Tibial artery (tissue), 4 donors: ENCODE measurements at regions not wholly inside any gene's neighbourhood (a gene's known extent, or its start where the extent isn't known, plus 50 kb on each side); places are given as distances from the start of the nearest gene placed in this dataset.
A peak's percentile ranks its signal among the peaks of the same experiment; 100 is the strongest.

Experiments
- DNase-seq, 2 donors: peaks; one replicate each; pipeline ENCODE4 v3.0.0-alpha.2; 2019
- H3K27ac ChIP-seq, 2 donors: fragments of 200-600 bp; sonication (generic) in 1 of 2; 1 replicate in 1 of 2; 2 replicates in 1 of 2; pipeline ENCODE4 v1.5.1; 2018 to 2019; ENCODE audit warnings: mild to moderate bottlenecking in 1 of 2
- H3K27me3 ChIP-seq, 2 donors: fragments of 200-600 bp; sonication (generic) in 1 of 2; one replicate each; pipeline versions ENCODE4 v1.5.1 to v1.6.0; 2016 to 2019
- H3K36me3 ChIP-seq, 3 donors: fragments of 200-600 bp; sonication (generic) in 2 of 3; one replicate each; pipeline ENCODE4 v1.5.1; 2016 to 2019; ENCODE audit warnings: mild to moderate bottlenecking in 2 of 3
- H3K4me1 ChIP-seq, 4 donors: fragments of 200-600 bp; sonication (generic) in 2 of 4; 1 replicate in 3 of 4; 2 replicates in 1 of 4; pipeline ENCODE4 v1.5.1; 2016 to 2019
- H3K4me3 ChIP-seq, 2 donors: fragments of 200-600 bp; sonication (generic) in 1 of 2; 1 replicate in 1 of 2; 2 replicates in 1 of 2; pipeline ENCODE4 v1.5.1; 2018 to 2019; ENCODE audit warnings: mild to moderate bottlenecking in 2 of 2
- H3K9me3 ChIP-seq, 3 donors: fragments of 200-600 bp; sonication (generic) in 1 of 3; one replicate each; pipeline ENCODE4 v1.5.1; 2016 to 2019
- CTCF ChIP-seq, 2 experiments: fragments of 200-600 bp in 1 of 2; fragments of 450-650 bp in 1 of 2; IDR thresholded peaks; one replicate each; pipeline ENCODE4 v1.5.1; 2017 to 2019; ENCODE audit warnings: antibody characterized with exemption in 2 of 2, mild to moderate bottlenecking in 1 of 2, moderate library complexity in 1 of 2
- intact Hi-C: fragments of 100-400 bp; cut with DNase I; formaldehyde crosslinking; loops from one replicate; pipeline ENCODE4 v1.15.0; 2023; ENCODE audit warnings: low total_unique reads

GRCh38 chr14:53325176-53325806 is 172.2 kb upstream of the DDHD1 start:
- Histone ChIP-seq H3K9me3 (no peaks in the 10 kb centered on the region), H3K27me3 (no peaks in the 10 kb centered on the region), H3K4me1 (peaks cover 0 to 13% (median 0%) of the 10 kb centered on the region in 4 donors), H3K36me3 (no peaks in the 10 kb centered on the region), H3K4me3 (no peak overlapping the region), H3K27ac (no peak overlapping the region)
- intact Hi-C loops, result no loop called here
- TF ChIP-seq CTCF (IDR thresholded peaks at IDR 0.05), result no peak
- no peak for DNase-seq

GRCh38 chr14:53316504-53316903 is 163.4 kb upstream of the DDHD1 start:
- DNase-seq, result no peak
- TF ChIP-seq CTCF (IDR thresholded peaks at IDR 0.05), result no peak
- intact Hi-C loops, result no loop called here
- no peaks in the 10 kb centered on the region for H3K27me3 ChIP-seq
- peaks cover 0 to 4% (median 0%) of the 10 kb centered on the region in 3 donors for H3K9me3 ChIP-seq
- no peak overlapping the region for H3K27ac ChIP-seq
- no peaks in the 10 kb centered on the region for H3K4me1 ChIP-seq
- H3K36me3 ChIP-seq, result no peaks in the 10 kb centered on the region
- no peak overlapping the region for H3K4me3 ChIP-seq

GRCh38 chr14:53310412-53310811 is 157.3 kb upstream of the DDHD1 start:
- Histone ChIP-seq H3K9me3 (peaks cover 0 to 4% (median 0%) of the 10 kb centered on the region in 3 donors), H3K36me3 (no peaks in the 10 kb centered on the region), H3K27ac (no peak overlapping the region), H3K4me1 (peaks cover 0 to 8% (median 3%) of the 10 kb centered on the region in 4 donors), H3K27me3 (no peaks in the 10 kb centered on the region), H3K4me3 (no peak overlapping the region)
- intact Hi-C loops, result no loop called here
- no peak for TF ChIP-seq CTCF (IDR thresholded peaks at IDR 0.05)
- DNase-seq, result no peak

GRCh38 chr14:53306911-53307310 is 153.8 kb upstream of the DDHD1 start:
- no peaks in the 10 kb centered on the region for H3K27me3 ChIP-seq
- H3K9me3 ChIP-seq, result no peaks in the 10 kb centered on the region
- no peak for DNase-seq
- intact Hi-C loops, result no loop called here
- H3K27ac ChIP-seq, result peak overlapping the region; percentile 2 to 37
- peaks cover 0 to 8% (median 3%) of the 10 kb centered on the region in 4 donors for H3K4me1 ChIP-seq
- TF ChIP-seq CTCF (IDR thresholded peaks at IDR 0.05), result no peak
- no peaks in the 10 kb centered on the region for H3K36me3 ChIP-seq
- H3K4me3 ChIP-seq, result peak overlapping the region in 1 of 2 donors; percentile 43

- DNase-seq, result peak; percentile 48 to 68
- Histone ChIP-seq H3K9me3 (no peaks in the 10 kb centered on the region), H3K4me3 (peak overlapping the region; percentile 41 to 43), H3K4me1 (peaks cover 0 to 8% (median 3%) of the 10 kb centered on the region in 4 donors), H3K36me3 (no peaks in the 10 kb centered on the region), H3K27ac (peak overlapping the region; percentile 2 to 37), H3K27me3 (no peaks in the 10 kb centered on the region)
- intact Hi-C loops, result no loop called here
- TF ChIP-seq CTCF (IDR thresholded peaks at IDR 0.05), result peak; percentile 73 to 75
Measured at GRCh38 chr14:53306267-53306721, 153.2 kb upstream of the DDHD1 start.
